HG03039 (cell line): ENCODE measurements at regions not wholly inside any gene's neighbourhood (a gene's known extent, or its start where the extent isn't known, plus 50 kb on each side); places are given as distances from the start of the nearest gene placed in this dataset.

Experiments
- ATAC-seq: cut with Tn5 transposase; IDR thresholded peaks from one replicate; pipeline ENCODE4 v1.9.1; 2021; ENCODE audit warnings: mild to moderate bottlenecking, moderate library complexity; ENCODE audit not compliant: unreplicated experiment

- ATAC-seq = no peak
These were observed 92.5 kb downstream of the ARL4A start for GRCh38 chr7:12779947-12780346.

- no peak for ATAC-seq
These were observed 96.1 kb downstream of the ARL4A start for GRCh38 chr7:12783421-12784095.

DNA sequence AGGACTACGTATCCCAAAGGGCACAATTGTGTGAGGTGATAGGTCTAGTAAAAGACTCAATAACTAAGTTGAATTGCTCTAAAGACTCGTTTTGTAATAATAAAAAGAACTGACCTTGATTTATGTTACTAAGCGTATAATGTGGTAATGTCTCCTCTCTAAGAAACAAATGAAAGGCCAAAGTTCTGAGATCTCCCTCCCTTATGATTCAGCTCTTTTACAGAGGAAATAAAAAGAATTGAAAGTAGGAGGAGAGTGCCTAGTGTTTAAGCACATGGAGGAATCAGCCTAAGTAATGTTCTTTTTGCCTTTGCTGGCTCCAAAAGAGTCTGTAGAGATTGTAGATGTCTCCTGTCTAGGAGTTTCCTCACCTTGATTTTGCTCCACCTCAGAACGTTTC is 98.0 kb downstream of the ARL4A start:
- ATAC-seq = no peak

- ATAC-seq = no peak
These were observed 99.1 kb downstream of the ARL4A start for GRCh38 chr7:12786494-12786893.

DNA sequence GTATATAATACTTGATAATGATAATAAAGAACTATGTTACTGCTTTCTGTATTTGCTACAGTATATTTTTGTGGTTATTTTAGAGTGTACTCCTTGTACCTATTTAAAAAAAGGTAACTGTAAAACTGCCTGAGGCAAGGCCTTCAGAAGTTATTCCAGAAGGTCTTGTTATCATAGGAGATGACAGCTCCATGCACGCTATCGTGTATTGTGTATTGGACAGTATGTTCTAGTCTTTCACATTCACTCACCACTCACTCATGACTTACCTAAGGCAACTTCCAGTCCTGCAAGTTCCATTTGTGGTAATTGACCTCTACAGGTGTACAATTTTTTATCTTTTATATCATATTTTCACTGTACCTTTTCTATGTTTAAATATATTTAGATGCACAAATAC is 100.7 kb downstream of the ARL4A start:
- no peak for ATAC-seq

DNA sequence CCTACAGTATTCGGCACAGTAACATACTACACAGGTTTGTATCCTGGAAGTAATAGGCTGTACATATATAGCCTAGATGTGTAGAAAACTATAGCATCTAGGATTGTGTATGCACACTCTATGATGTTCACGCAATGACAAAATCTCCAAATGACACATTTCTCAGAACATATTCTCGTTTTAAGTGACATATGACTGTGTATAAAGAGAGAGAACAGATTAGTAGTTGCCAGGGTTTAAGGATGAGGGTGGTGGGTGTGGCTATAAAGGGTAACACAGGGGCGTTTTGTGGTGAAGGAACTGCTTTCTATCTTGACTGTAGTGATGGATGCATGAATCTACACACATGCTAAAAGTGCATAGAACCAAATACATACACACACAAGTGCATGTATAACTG is 101.2 kb downstream of the ARL4A start:
- no peak for ATAC-seq

DNA sequence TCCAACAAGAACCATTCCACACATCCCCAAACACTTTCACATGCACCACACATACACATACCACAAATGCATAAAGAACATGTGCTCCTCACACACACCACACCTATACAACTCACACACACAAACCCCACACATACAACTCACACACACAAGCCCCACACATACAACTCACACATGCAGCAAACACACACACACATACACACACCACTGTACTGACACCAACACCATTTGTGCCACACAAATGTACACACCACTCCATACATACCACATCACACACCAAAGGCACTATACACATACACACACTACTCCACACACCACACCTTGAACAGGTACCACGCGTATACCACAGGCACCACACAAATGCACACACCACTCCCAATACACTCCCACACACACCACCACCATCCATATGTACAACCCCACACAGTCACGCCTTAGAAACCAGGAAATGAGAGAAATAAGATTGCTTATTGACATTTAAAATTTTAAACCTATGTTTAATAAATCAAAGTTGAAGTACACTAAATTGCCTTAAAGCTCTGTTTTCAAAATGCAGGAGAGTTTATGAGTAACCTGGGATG is 107.4 kb downstream of the ARL4A start:
- no peak for ATAC-seq

GRCh38 chr7:12796397-12797127 is 109.1 kb downstream of the ARL4A start:
- ATAC-seq = no peak

GRCh38 chr7:12800486-12800885 is 113.1 kb downstream of the ARL4A start:
- no peak for ATAC-seq

DNA sequence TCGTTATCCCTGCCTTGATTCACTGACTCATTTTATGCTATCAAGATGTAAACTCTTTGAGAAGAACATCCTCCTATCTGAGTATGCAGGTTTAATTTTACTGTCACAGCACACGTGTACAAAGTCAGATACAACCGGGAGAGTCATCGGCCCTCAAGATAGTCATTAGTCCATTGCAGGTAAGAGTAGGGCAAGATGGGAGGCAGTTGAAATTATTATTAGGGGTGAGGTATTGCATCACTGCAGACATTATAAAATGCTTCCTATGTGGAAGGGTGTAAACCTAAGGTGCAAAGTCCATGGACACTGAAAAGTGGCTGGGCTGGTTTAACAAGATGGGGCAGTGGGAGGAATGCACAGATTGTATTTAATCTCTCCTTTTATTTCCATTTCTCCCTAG is 113.7 kb downstream of the ARL4A start:
- no peak for ATAC-seq

GRCh38 chr7:12802070-12802469 is 114.6 kb downstream of the ARL4A start:
- no peak for ATAC-seq

DNA sequence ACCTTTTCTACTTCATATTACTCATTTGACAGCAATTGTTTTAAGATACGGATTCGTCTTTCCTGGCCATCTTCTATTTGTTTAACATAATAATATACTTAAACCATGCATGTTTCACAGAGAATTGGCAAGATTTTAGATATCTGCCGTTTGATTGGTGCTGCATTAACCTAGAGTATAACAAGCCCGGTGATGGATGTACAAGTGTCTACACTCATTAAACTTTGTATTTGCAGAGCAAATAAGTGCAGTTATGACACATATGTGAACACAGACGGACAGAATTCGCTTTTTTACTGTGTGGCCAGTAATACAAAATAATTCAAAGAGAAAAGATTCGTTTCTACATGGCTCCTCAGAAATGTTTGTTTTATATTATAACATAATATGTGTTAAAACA is 116.1 kb downstream of the ARL4A start:
- no peak for ATAC-seq

DNA sequence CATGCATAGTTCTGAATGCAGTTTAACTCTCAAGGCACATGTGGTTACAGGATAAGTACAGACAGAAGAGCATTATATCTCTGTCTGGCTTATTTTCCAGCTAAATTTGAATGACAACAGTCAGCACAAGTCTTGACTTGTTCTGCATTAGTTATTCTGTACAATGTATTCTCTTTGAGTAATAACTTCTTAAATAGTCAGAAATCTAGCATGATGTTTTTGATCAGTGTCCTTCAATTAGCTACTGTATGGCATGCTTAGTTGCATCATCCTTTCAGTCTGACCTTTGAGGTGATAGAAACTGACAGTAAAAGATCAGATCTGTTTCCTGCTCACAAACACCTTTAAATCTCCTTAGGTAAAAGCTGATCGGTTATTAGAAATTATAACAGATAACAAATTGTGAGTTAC is 118.1 kb downstream of the ARL4A start:
- no peak for ATAC-seq

DNA sequence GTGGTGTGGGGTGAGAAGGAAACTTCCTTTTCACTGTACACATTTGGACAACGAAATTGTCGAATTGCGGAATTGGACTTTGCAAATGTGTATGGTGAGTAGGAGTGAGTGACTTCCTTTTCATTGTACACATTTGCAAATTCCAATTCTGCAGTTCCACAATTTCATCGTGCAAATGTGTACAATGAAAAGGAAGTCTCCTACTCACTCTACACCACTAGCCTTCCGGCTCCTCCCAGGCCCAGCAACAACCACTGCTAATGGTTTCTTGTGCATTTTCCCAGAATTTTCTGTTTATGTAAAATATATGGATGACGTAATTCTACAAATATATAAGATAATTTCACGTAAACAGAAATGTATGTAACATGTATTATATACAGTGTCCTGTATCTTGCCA is 118.5 kb downstream of the ARL4A start:
- no peak for ATAC-seq

DNA sequence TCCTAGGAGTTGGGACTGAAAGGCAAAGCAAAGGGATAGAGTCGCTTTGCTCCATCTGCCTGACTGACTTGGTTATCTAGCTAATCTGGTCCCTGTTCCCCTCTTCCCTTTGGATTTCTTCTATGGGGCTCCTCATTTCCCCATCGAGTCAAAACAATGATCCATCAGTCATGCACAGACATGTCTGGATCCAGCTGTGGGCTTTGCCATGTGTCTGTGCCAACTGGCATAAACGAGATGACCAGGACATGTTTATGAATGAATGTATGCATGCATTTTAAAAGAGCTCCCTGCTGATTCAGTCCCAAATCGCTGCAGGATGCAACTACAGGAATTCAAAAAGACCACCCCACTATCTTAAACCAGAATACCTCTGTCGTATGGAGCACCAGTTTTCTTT is 122.0 kb downstream of the ARL4A start:
- no peak for ATAC-seq

GRCh38 chr7:12812111-12812510 is 124.7 kb downstream of the ARL4A start:
- ATAC-seq = no peak

- ATAC-seq = no peak
These were observed 126.7 kb downstream of the ARL4A start for GRCh38 chr7:12814107-12814506.

- no peak for ATAC-seq
These were observed 127.4 kb downstream of the ARL4A start for GRCh38 chr7:12814828-12815227.

- no peak for ATAC-seq
These were observed 128.0 kb downstream of the ARL4A start for GRCh38 chr7:12815426-12815825.

DNA sequence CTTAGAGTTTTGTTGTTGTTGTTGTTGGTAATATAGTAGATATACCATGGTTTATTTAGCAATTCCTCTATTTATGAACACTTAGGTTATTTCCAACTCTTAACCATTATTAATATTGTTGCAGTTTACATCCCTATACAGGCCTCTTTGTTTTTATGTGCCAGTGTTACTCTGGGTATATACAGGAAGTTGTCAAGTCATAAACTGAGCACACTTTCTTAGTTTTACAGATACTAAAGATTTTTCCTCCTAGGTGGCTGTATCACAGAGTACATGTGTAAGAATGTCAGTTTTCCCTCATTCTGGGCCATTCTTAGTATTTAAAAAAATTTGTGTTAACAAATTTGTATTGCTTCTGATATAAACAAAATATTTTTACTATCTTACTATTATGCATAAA is 128.4 kb downstream of the ARL4A start:
- no peak for ATAC-seq

DNA sequence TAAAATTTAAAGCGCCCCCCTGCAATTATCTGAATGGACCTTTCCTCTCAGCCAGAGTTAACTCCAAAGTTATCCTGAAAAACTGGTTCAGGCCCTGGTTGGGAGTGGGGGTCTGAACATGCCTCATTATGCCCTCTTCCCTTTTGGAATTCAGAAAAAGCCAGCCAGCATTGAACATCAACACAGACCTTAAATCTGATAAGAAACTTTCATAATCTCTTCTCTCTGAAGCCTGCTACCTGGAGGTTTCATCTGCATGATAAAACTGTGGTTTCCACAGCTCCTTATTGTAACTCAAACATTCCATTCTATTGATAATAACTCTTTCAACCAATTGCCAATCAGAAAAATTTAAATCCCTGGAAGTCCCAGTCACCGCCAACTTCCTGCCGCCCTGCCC is 133.3 kb downstream of the ARL4A start:
- ATAC-seq = no peak

- ATAC-seq = no peak
These were observed 134.3 kb downstream of the ARL4A start for GRCh38 chr7:12821746-12822145.
